H1 (cell line): ENCODE measurements at regions not wholly inside any gene's neighbourhood (a gene's known extent, or its start where the extent isn't known, plus 50 kb on each side); places are given as distances from the start of the nearest gene placed in this dataset.

ENCODE experiments used
- CTCF ChIA-PET: fragments of 300-600 bp; sonication (Branson Sonifier 250); formaldehyde crosslinking; loops from one replicate; lab custom pipeline; 2021; ENCODE audit not compliant: partially characterized antibody; lab: Charles Lee
- POLR2A ChIA-PET: fragments of 300-600 bp; sonication (Branson Sonifier 250); formaldehyde crosslinking; loops from one replicate; lab custom pipeline; 2021; ENCODE audit warnings: inconsistent platforms; ENCODE audit not compliant: partially characterized antibody; lab: Charles Lee
- DNase-seq, 2 experiments: peaks; one replicate each; pipeline versions ENCODE4 v3.0.0 to v3.0.0-alpha.2; 2010 to 2022; ENCODE audit warnings: low spot score in 2 of 2, low read depth in 1 of 2, mixed read lengths in 1 of 2
- FAIRE-seq: peaks from 2 replicates; lab custom pipeline; 2011; peaks lifted over from hg19 to GRCh38; lab: Jason Lieb, UNC
- H2AFZ ChIP-seq: 2 replicates; pipeline ENCODE4 v1.8.1; 2012; ENCODE audit warnings: low read length, inconsistent platforms
- H2AK5ac ChIP-seq: 2 replicates; pipeline ENCODE4 v1.6.1; 2013; ENCODE audit warnings: low read depth, low read length
- H2BK120ac ChIP-seq: replicated peaks from 2 replicates; pipeline ENCODE3; 2013; ENCODE audit warnings: low read depth, low read length, inconsistent platforms
- H2BK12ac ChIP-seq: 2 replicates; pipeline ENCODE4 v1.6.1; 2013; ENCODE audit warnings: low read depth, low read length
- H2BK15ac ChIP-seq: 2 replicates; pipeline ENCODE4 v1.6.1; 2013; ENCODE audit warnings: low read length
- H2BK20ac ChIP-seq: 2 replicates; pipeline ENCODE4 v1.6.1; 2013; ENCODE audit warnings: low read length
- H2BK5ac ChIP-seq: 2 replicates; pipeline ENCODE4 v1.6.1; 2013; ENCODE audit warnings: low read depth, low read length
- H3K14ac ChIP-seq: 2 replicates; pipeline ENCODE4 v1.6.1; 2013; ENCODE audit warnings: inconsistent platforms; ENCODE audit not compliant: insufficient read length
- H3K18ac ChIP-seq: 2 replicates; pipeline ENCODE4 v1.6.1; 2013; ENCODE audit warnings: low read length; ENCODE audit errors: extremely low read depth
- H3K23ac ChIP-seq: 2 replicates; pipeline ENCODE4 v1.6.1; 2013; ENCODE audit warnings: inconsistent platforms; ENCODE audit not compliant: insufficient read length
- H3K23me2 ChIP-seq: 2 replicates; pipeline ENCODE4 v1.6.1; 2013; ENCODE audit warnings: low read depth, low read length
- H3K27ac ChIP-seq: 2 replicates; pipeline ENCODE4 v1.6.1; 2011; ENCODE audit warnings: low read depth, low read length, inconsistent platforms
- H3K27me3 ChIP-seq, 4 experiments: replicated peaks in 1 of 4; 1 replicate in 1 of 4; 2 replicates in 3 of 4; pipeline versions ENCODE4 v1.6.1 to v1.8.1; 2011 to 2013; ENCODE audit warnings: low read length in 3 of 4, mild to moderate bottlenecking in 3 of 4, inconsistent platforms in 2 of 4, mixed read lengths in 2 of 4, moderate library complexity in 1 of 4; ENCODE audit not compliant: control insufficient read depth in 3 of 4, insufficient read depth in 3 of 4; ENCODE audit errors: extremely low read depth in 1 of 4
- H3K36me3 ChIP-seq, 4 experiments: 2 replicates each; pipeline versions ENCODE4 v1.6.1 to v1.8.1; 2011 to 2013; ENCODE audit warnings: mild to moderate bottlenecking in 4 of 4, low read length in 3 of 4, moderate library complexity in 2 of 4, control low read depth in 1 of 4, inconsistent platforms in 1 of 4; ENCODE audit not compliant: insufficient read depth in 4 of 4, control insufficient read depth in 2 of 4
- H3K4ac ChIP-seq: replicated peaks from 2 replicates; pipeline ENCODE3; 2013; ENCODE audit warnings: low read length, low read depth, mixed read lengths, inconsistent platforms; ENCODE audit not compliant: insufficient read length
- H3K4me1 ChIP-seq, 4 experiments: replicated peaks in 1 of 4; 1 replicate in 1 of 4; 2 replicates in 3 of 4; pipeline versions ENCODE4 v1.6.1 to v1.8.1; 2011 to 2013; ENCODE audit warnings: low read length in 3 of 4, inconsistent platforms in 2 of 4, mixed read lengths in 1 of 4; ENCODE audit not compliant: insufficient read depth in 4 of 4, control insufficient read depth in 3 of 4
- H3K4me2 ChIP-seq, 2 experiments: 2 replicates each; pipeline versions ENCODE4 v1.6.1 to v1.8.1; 2011 to 2013; ENCODE audit warnings: low read depth in 2 of 2, low read length in 2 of 2, control low read depth in 1 of 2, inconsistent platforms in 1 of 2, mild to moderate bottlenecking in 1 of 2; ENCODE audit not compliant: insufficient read depth in 1 of 2
- H3K4me3 ChIP-seq, 4 experiments: fragments of 200-600, 300-600 bp in 1 of 4; sonication (generic), shearing (Covaris generic), sonication (Bioruptor Twin) in 1 of 4; 2 replicates each; pipeline versions ENCODE4 v1.5.1 to v1.8.1; 2011 to 2016; ENCODE audit warnings: low read length in 4 of 4, low read depth in 3 of 4, control low read depth in 2 of 4, inconsistent platforms in 2 of 4, mild to moderate bottlenecking in 2 of 4, mixed read lengths in 1 of 4, moderate library complexity in 1 of 4; ENCODE audit not compliant: insufficient read depth in 2 of 4; ENCODE audit errors: extremely low read depth in 1 of 4
- H3K56ac ChIP-seq: replicated peaks from 2 replicates; pipeline ENCODE3; 2013; ENCODE audit warnings: low read depth, mild to moderate bottlenecking, mixed read lengths, low read length, inconsistent platforms; ENCODE audit not compliant: insufficient read length
- H3K79me1 ChIP-seq: 2 replicates; pipeline ENCODE4 v1.6.1; 2013; ENCODE audit warnings: low read depth, low read length, control low read depth
- H3K79me2 ChIP-seq, 2 experiments: 2 replicates each; pipeline versions ENCODE4 v1.6.1 to v1.8.1; 2012 to 2013; ENCODE audit warnings: low read length in 2 of 2, mild to moderate bottlenecking in 2 of 2, inconsistent platforms in 1 of 2; ENCODE audit not compliant: insufficient read depth in 2 of 2, control insufficient read depth in 1 of 2
- H3K9ac ChIP-seq, 4 experiments: replicated peaks in 1 of 4; 1 replicate in 1 of 4; 2 replicates in 3 of 4; pipeline versions ENCODE4 v1.6.1 to v1.8.1; 2011 to 2013; ENCODE audit warnings: low read depth in 3 of 4, low read length in 3 of 4, control low read depth in 2 of 4, mild to moderate bottlenecking in 2 of 4, moderate library complexity in 2 of 4, inconsistent platforms in 1 of 4; ENCODE audit errors: extremely low read depth in 1 of 4
- H3K9me3 ChIP-seq, 2 experiments: 2 replicates each; pipeline versions ENCODE4 v1.6.1 to v1.8.1; 2012 to 2013; ENCODE audit warnings: mild to moderate bottlenecking in 2 of 2, moderate library complexity in 2 of 2, control low read depth in 1 of 2, inconsistent platforms in 1 of 2, low read depth in 1 of 2, low read length in 1 of 2, mixed read lengths in 1 of 2; ENCODE audit not compliant: insufficient read depth in 2 of 2
- H4K20me1 ChIP-seq, 2 experiments: replicated peaks in 1 of 2; 2 replicates each; pipeline versions ENCODE3 to v1.8.1; 2011 to 2013; ENCODE audit warnings: inconsistent platforms in 2 of 2, low read length in 2 of 2, mild to moderate bottlenecking in 1 of 2; ENCODE audit not compliant: insufficient read depth in 2 of 2, control insufficient read depth in 1 of 2
- H4K5ac ChIP-seq: 2 replicates; pipeline ENCODE4 v1.6.1; 2013; ENCODE audit warnings: low read length, low read depth, mixed read lengths, inconsistent platforms; ENCODE audit not compliant: insufficient read length
- H4K8ac ChIP-seq: 2 replicates; pipeline ENCODE4 v1.8.0; 2013; ENCODE audit warnings: mild to moderate bottlenecking, moderate library complexity, low read length, inconsistent platforms; ENCODE audit not compliant: insufficient read depth; ENCODE audit errors: extremely low read depth
- H4K91ac ChIP-seq: replicated peaks from 2 replicates; pipeline ENCODE3; 2013; ENCODE audit warnings: low read length, mixed read lengths, inconsistent platforms; ENCODE audit not compliant: insufficient read length
- BCL11A ChIP-seq, 2 experiments: IDR thresholded peaks; one replicate each; pipeline ENCODE4 v1.6.1; 2011; ENCODE audit warnings: low read depth in 2 of 2, low read length in 2 of 2, mild to moderate bottlenecking in 2 of 2
- CBX8 ChIP-seq: fragments of 300-800, 300-1000 bp; sonication (generic); IDR thresholded peaks from 2 replicates; pipeline ENCODE4 v1.7.1; 2016; ENCODE audit warnings: low read depth, low read length, borderline replicate concordance
- CTBP2 ChIP-seq: IDR thresholded peaks from 2 replicates; pipeline ENCODE4 v1.7.0; 2011; ENCODE audit warnings: borderline replicate concordance, mild to moderate bottlenecking, moderate library complexity, mixed read lengths, low read length; ENCODE audit not compliant: insufficient read depth, insufficient read length
- EZH2 ChIP-seq: fragments of 200-600 bp; sonication (generic); IDR thresholded peaks from 2 replicates; pipeline ENCODE4 v1.7.1; 2012; ENCODE audit warnings: low read depth, mild to moderate bottlenecking, moderate library complexity, low read length, inconsistent platforms; ENCODE audit not compliant: severe bottlenecking
- GABPA ChIP-seq: IDR thresholded peaks from 2 replicates; pipeline ENCODE4 v1.6.1; 2011; ENCODE audit warnings: mild to moderate bottlenecking, low read length, moderate library complexity, borderline replicate concordance; ENCODE audit not compliant: insufficient read depth
- GTF2F1 ChIP-seq: IDR thresholded peaks from 2 replicates; pipeline ENCODE4 v1.6.1; 2012; ENCODE audit warnings: low read depth, low read length, improper control_type of control experiment, borderline replicate concordance
- KDM4A ChIP-seq: IDR thresholded peaks from one replicate; pipeline ENCODE4 v1.7.1; 2012; ENCODE audit warnings: low read depth, mild to moderate bottlenecking, moderate library complexity, low read length, inconsistent platforms; ENCODE audit not compliant: severe bottlenecking
- KDM5A ChIP-seq: fragments of 200-600 bp; IDR thresholded peaks from 2 replicates; pipeline ENCODE4 v1.7.1; 2012; ENCODE audit warnings: mild to moderate bottlenecking, low read length, inconsistent platforms, mixed read lengths
- MAFK ChIP-seq: IDR thresholded peaks from 2 replicates; pipeline ENCODE4 v1.6.1; 2012; ENCODE audit warnings: low read depth, mild to moderate bottlenecking, improper control_type of control experiment, low read length
- NANOG ChIP-seq: IDR thresholded peaks from 2 replicates; pipeline ENCODE4 v1.6.1; 2011; ENCODE audit warnings: low read length, low read depth, mild to moderate bottlenecking, inconsistent platforms; ENCODE audit not compliant: insufficient read depth, poor library complexity, severe bottlenecking
- POU5F1 ChIP-seq: IDR thresholded peaks from 2 replicates; pipeline ENCODE4 v1.6.1; 2011; ENCODE audit warnings: low read depth, mild to moderate bottlenecking, low read length, moderate library complexity
- SIN3A ChIP-seq, 2 experiments: IDR thresholded peaks in 1 of 2; conservative IDR thresholded peaks in 1 of 2; 2 replicates each; pipeline ENCODE4 v1.6.1; 2011 to 2012; ENCODE audit warnings: low read length in 2 of 2, improper control_type of control experiment in 1 of 2, low read depth in 1 of 2, mild to moderate bottlenecking in 1 of 2
- SRF ChIP-seq: IDR thresholded peaks from 2 replicates; pipeline ENCODE4 v1.6.1; 2011; ENCODE audit warnings: mild to moderate bottlenecking, low read depth, low read length, moderate library complexity
- YY1 ChIP-seq: IDR thresholded peaks from 2 replicates; pipeline ENCODE4 v1.6.1; 2011; ENCODE audit warnings: low read depth, mild to moderate bottlenecking, low read length
- WGBS, 2 experiments: shearing (Covaris generic) in 1 of 2; methylation state at CpG; one replicate each; pipeline versions ENCODE4 v1.1.6 to v1.1.7; 2013 to 2015; ENCODE audit warnings: low lambda C conversion rate in 2 of 2, mixed read lengths in 2 of 2, inconsistent platforms in 1 of 2, low coverage in 1 of 2, missing lambda C conversion rate in 1 of 2; ENCODE audit not compliant: insufficient replicate concordance in 2 of 2, insufficient coverage in 1 of 2, insufficient read length in 1 of 2; ENCODE audit errors: extremely low coverage in 1 of 2, missing lambda C conversion rate in 1 of 2; 5-methylcytosine and 5-hydroxymethylcytosine counted together

GRCh38 chr12:28855761-28856310 is 293.2 kb upstream of the FAR2 start:
- Histone ChIP-seq H2BK120ac (no peak overlapping the region), H3K23me2 (no peaks in the 10 kb centered on the region), H3K4me3 (no peak overlapping the region), H4K20me1 (no peaks in the 10 kb centered on the region), H2BK12ac (no peak overlapping the region), H3K4me1 (no peaks in the 10 kb centered on the region), H3K4me2 (no peak overlapping the region), H3K9ac (no peak overlapping the region), H3K4ac (no peak overlapping the region), H3K79me1 (no peaks in the 10 kb centered on the region), H3K18ac (no peak overlapping the region), H4K8ac (no peak overlapping the region), H2BK15ac (no peak overlapping the region), H2AFZ (0 out of 2 replicates have a peak overlapping the region, but pooled peaks have one; percentile 12), H3K27ac (no peak overlapping the region), H3K23ac (no peak overlapping the region), H3K9me3 (no peaks in the 10 kb centered on the region), H3K56ac (no peak overlapping the region), H3K79me2 (no peaks in the 10 kb centered on the region), H2AK5ac (no peak overlapping the region), H2BK5ac (no peak overlapping the region), H3K27me3 (no peaks in the 10 kb centered on the region), H2BK20ac (no peak overlapping the region), H4K91ac (no peak overlapping the region), H4K5ac (no peak overlapping the region), H3K14ac (no peak overlapping the region), H3K36me3 (no peaks in the 10 kb centered on the region)
- POLR2A ChIA-PET = no interaction called here
- DNase-seq (no peak), FAIRE-seq (no peak)
- WGBS, 2 experiments = 74% methylated on average over 4 of the region's 4 CpGs; no CpG with 5 or more reads in 1 of the 2 experiments
- CTCF ChIA-PET = interaction anchor here (1.0 to 1.4 kb wide), 2 partner anchors 17 to 273 kb away, joined by 3 to 9 read pairs; no protein-coding TSS in a partner anchor
- TF ChIP-seq CBX8 (no peak), YY1 (no peak), SRF (no peak), KDM5A (no peak), NANOG (no peak), EZH2 (no peak), BCL11A (IDR thresholded peaks at IDR 0.05; ENCODE audit: low read depth in 2 of 2, low read length in 2 of 2) (no peak), MAFK (no peak), POU5F1 (no peak), GTF2F1 (no peak), CTBP2 (no peak), KDM4A (no peak), SIN3A (conservative IDR thresholded peaks at IDR 0.05 in 1 of 2, IDR thresholded peaks at IDR 0.05 in 1 of 2; ENCODE audit: low read depth in 1 of 2, low read length in 2 of 2) (no peak), GABPA (no peak)
